ENCODE measurements at regions not wholly inside any gene's neighbourhood (a gene's known extent, or its start where the extent isn't known, plus 50 kb on each side); places are given as distances from the start of the nearest gene placed in this dataset.

DNA sequence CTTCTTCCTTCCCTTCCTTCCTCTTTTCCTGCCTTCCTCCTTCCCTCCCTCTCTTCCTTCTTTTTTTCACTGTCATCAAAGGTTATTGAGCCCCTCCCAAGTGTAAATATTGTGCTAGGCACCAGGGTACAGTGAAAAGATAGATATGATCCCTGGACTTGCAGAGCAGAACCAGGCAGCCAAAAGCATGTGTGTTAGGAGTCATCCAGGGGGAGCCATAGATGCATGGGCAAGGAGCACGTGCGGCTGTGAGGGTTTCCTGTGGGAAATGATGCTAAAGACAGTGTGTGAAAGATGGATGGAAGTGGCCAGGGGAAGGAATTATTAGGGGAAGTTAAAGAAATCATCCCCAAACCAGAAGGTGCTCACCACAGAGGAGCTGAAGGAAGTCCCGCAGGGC lies 65.2 kb downstream of the NR2F2 start:
- Histone ChIP-seq H3K79me2 (ENCODE audit: insufficient read depth, low read depth, low read length) (no peaks in the 10 kb centered on the region), H3K9me3 (ENCODE audit: low read length) (no peaks in the 10 kb centered on the region), H3K4me2 (ENCODE audit: low read length) (no peak overlapping the region), H2AFZ (ENCODE audit: low read length) (no peak overlapping the region), H3K9me2 (ENCODE audit: insufficient read depth, low read length) (no peaks in the 10 kb centered on the region), H3K27ac (ENCODE audit: low read depth, low read length, poor library complexity, severe bottlenecking) (no peak overlapping the region), H3K36me3 (ENCODE audit: insufficient read depth, low read length) (no peaks in the 10 kb centered on the region), H3K4me1 (ENCODE audit: insufficient read depth, low read length, poor library complexity, severe bottlenecking) (no peaks in the 10 kb centered on the region), H4K20me1 (ENCODE audit: insufficient read depth, low read length) (no peaks in the 10 kb centered on the region), H3K4me3 (ENCODE audit: low read depth, low read length, poor library complexity, severe bottlenecking) (no peak overlapping the region)
- DNase-seq (ENCODE audit: low spot score): no peak
- ChIA-PET POLR2A (interaction anchor here (0.6 kb wide), 1 partner anchor 22 kb away, joined by 7 read pairs; no protein-coding TSS in a partner anchor), CTCF (ENCODE audit: unreplicated experiment) (no interaction called here)
- no TSS peak for BruUV-seq (replicated peaks)
- no peak for TF ChIP-seq EZH2phosphoT487 (IDR thresholded peaks at IDR 0.05; ENCODE audit: borderline replicate concordance, low read depth, low read length)
- intact Hi-C loops (cut with micrococcal nuclease; ENCODE audit: unreplicated experiment): no loop called here

DNA sequence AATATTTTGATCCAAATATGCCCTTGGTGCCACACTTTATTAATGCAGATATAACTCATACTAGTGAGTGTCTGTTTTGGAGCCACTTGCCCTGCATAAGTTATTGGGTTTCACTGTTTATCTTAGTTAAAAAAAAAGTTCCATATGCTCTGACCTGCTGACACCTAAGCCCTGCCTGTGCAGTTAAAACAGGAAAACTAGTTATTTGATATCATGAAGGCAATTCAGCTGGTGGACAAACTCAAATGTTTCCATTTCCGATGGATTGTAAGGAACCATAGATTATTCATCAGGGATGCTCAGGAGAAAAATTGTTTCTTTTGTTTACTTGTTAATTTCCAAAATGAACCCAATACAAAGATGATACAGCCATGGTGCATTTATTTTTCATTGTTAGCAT lies 68.3 kb downstream of the NR2F2 start:
- no peaks in the 10 kb centered on the region for H3K9me2 ChIP-seq (ENCODE audit: insufficient read depth, low read length)
- no peak overlapping the region for H2AFZ ChIP-seq (ENCODE audit: low read length)
- intact Hi-C loops (cut with micrococcal nuclease; ENCODE audit: unreplicated experiment): no loop called here
- no peaks in the 10 kb centered on the region for H3K79me2 ChIP-seq (ENCODE audit: insufficient read depth, low read depth, low read length)
- DNase-seq (ENCODE audit: low spot score): no peak
- TF ChIP-seq EZH2phosphoT487 (IDR thresholded peaks at IDR 0.05; ENCODE audit: borderline replicate concordance, low read depth, low read length) (no peak), CTCF (conservative IDR thresholded peaks at IDR 0.05; ENCODE audit: low read length) (no peak)
- BruUV-seq (replicated peaks): no TSS peak
- no peaks in the 10 kb centered on the region for H3K36me3 ChIP-seq (ENCODE audit: insufficient read depth, low read length)
- CTCF ChIA-PET (ENCODE audit: unreplicated experiment): no interaction called here
- H3K9me3 ChIP-seq (ENCODE audit: low read length): no peaks in the 10 kb centered on the region
- H3K27ac ChIP-seq (ENCODE audit: low read depth, low read length, poor library complexity, severe bottlenecking): no peak overlapping the region
- H3K4me3 ChIP-seq (ENCODE audit: low read depth, low read length, poor library complexity, severe bottlenecking): no peak overlapping the region
- H4K20me1 ChIP-seq (ENCODE audit: insufficient read depth, low read length): no peaks in the 10 kb centered on the region
- H3K4me2 ChIP-seq (ENCODE audit: low read length): no peak overlapping the region
- H3K4me1 ChIP-seq (ENCODE audit: insufficient read depth, low read length, poor library complexity, severe bottlenecking): no peaks in the 10 kb centered on the region
- POLR2A ChIA-PET: no interaction called here

DNA sequence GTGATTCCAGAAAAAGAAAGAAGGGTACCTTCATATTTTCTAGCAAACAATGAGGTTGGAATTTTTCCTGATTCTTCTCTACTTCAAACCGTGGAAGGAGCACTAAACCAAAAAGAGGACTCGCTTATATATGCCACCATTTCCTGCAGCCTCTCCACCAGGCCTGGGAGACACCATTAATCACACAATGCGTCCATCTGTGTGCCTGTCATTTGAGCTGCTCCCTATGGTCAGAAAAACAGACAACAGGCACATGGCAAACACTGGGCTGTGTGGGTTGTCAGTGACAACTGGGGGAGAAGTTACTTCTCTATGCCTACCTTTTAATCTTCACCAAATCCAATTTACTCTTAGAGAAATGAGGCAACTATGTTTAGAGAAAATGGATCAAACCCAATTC lies 71.9 kb downstream of the NR2F2 start:
- CTCF ChIA-PET (ENCODE audit: unreplicated experiment): no interaction called here
- Histone ChIP-seq H3K9me3 (ENCODE audit: low read length) (no peaks in the 10 kb centered on the region), H3K4me3 (ENCODE audit: low read depth, low read length, poor library complexity, severe bottlenecking) (no peak overlapping the region), H3K79me2 (ENCODE audit: insufficient read depth, low read depth, low read length) (no peaks in the 10 kb centered on the region), H3K9me2 (ENCODE audit: insufficient read depth, low read length) (no peaks in the 10 kb centered on the region), H3K4me2 (ENCODE audit: low read length) (no peak overlapping the region), H3K36me3 (ENCODE audit: insufficient read depth, low read length) (no peaks in the 10 kb centered on the region), H2AFZ (ENCODE audit: low read length) (no peak overlapping the region), H4K20me1 (ENCODE audit: insufficient read depth, low read length) (no peaks in the 10 kb centered on the region), H3K27ac (ENCODE audit: low read depth, low read length, poor library complexity, severe bottlenecking) (no peak overlapping the region), H3K4me1 (ENCODE audit: insufficient read depth, low read length, poor library complexity, severe bottlenecking) (no peaks in the 10 kb centered on the region)
- POLR2A ChIA-PET: interaction anchor here (0.7 kb wide), 1 partner anchor 33 kb away, joined by 3 read pairs; no protein-coding TSS in a partner anchor
- no peak for DNase-seq (ENCODE audit: low spot score)
- BruUV-seq (replicated peaks): no TSS peak
- intact Hi-C loops (cut with micrococcal nuclease; ENCODE audit: unreplicated experiment): no loop called here
- TF ChIP-seq EZH2phosphoT487 (IDR thresholded peaks at IDR 0.05; ENCODE audit: borderline replicate concordance, low read depth, low read length) (no peak), CTCF (conservative IDR thresholded peaks at IDR 0.05; ENCODE audit: low read length) (no peak)
